HG03039 (cell line): ENCODE measurements at regions not wholly inside any gene's neighbourhood (a gene's known extent, or its start where the extent isn't known, plus 50 kb on each side); places are given as distances from the start of the nearest gene placed in this dataset.

Source experiments
- ATAC-seq: cut with Tn5 transposase; IDR thresholded peaks from one replicate; pipeline ENCODE4 v1.9.1; 2021; ENCODE audit warnings: mild to moderate bottlenecking, moderate library complexity; ENCODE audit not compliant: unreplicated experiment

GRCh38 chr14:101482066-101482465, 79.2 kb upstream of the DIO3 start:
- no peak for ATAC-seq

GRCh38 chr14:101483829-101484228, 77.5 kb upstream of the DIO3 start:
- no peak for ATAC-seq

GRCh38 chr14:101489092-101489760, 72.1 kb upstream of the DIO3 start:
- ATAC-seq, result no peak

GRCh38 chr14:101490771-101491170, 70.5 kb upstream of the DIO3 start:
- no peak for ATAC-seq

DNA sequence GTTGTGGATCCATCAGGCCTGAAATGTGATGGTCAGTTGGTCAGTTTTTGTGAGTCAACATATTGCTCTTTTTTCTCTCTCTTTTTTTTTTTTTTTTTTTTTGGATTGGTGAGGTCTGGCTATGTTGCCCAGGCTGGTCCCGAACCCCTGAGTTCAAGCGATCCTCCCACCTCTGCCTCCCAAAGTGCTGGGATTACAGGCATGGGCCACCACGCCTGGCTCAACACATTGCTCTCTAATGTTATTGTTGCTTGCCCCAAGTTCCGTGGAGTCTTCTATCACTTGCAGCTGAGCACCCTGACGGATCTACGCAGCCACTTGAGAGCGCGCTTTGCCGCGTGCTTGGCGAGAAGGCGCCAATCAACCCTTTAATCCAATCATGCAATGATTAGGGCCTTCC, 69.5 kb upstream of the DIO3 start:
- ATAC-seq, result no peak

- ATAC-seq, result no peak
Measured at GRCh38 chr14:101492716-101493115, 68.6 kb upstream of the DIO3 start.

DNA sequence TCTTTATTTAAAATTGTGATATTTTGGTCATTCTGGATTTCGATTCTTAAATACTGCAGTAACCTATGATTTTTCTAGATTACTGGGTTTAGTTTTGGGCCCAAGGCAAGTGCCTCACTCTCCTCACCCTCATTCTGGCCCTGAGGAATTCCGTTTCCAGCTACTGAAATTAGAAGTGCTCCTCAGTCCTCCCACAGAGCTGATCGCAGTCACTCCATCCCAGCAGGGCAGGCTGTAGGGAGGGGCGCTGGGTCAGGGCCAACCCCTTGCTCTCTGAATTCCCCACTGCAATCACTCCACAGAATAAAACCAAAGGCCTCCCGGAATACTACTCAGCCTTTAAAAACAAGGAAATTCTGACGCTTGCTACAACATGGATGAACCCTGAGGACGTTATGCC, 66.5 kb upstream of the DIO3 start:
- ATAC-seq, result no peak

- no peak for ATAC-seq
Measured at GRCh38 chr14:101495284-101495683, 66.0 kb upstream of the DIO3 start.

DNA sequence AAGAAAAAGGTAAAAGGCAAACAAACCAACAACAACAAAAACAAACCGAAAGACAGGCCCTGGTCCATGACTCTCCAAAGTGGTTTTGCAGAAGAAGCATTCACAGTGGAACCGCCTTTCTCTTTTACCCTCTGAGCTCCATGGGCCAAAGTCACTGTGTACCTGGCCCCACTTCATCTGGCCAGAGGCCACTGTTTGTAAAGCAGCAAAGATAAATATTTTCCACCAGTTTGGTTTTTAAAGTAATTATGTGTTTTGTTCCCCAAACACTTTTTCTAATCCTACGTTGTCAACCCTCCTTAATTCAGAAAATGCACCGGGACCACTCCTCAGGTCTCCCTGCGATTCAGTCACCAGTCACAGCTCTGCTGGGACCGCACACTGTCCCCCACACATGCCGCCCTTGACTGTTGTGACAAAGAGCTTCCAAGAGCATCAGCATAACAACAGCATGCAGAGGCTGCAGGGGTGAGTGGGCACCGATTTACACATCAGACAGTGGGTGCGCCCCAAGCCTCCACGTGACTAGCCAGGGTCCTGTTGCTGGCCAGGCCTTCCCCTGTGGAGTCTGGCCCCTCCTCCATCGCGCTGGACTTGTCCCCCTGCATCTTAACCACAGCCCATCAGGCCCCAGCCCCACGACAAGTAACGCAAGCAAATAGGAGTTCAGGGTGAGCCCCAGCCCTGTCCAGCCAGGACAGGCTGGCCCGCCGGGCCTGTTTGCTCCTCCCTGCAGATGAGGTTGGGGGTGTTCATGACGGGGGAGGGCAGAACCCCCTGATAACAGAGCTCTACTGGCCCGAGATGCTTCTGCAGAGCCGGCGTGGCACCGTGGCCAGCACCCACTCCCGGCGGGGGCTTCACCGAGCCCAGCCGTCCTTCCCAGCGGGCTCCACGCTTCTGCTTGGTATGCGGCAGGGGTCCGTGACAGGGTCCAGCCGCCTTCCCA, 65.2 kb upstream of the DIO3 start:
- no peak for ATAC-seq

DNA sequence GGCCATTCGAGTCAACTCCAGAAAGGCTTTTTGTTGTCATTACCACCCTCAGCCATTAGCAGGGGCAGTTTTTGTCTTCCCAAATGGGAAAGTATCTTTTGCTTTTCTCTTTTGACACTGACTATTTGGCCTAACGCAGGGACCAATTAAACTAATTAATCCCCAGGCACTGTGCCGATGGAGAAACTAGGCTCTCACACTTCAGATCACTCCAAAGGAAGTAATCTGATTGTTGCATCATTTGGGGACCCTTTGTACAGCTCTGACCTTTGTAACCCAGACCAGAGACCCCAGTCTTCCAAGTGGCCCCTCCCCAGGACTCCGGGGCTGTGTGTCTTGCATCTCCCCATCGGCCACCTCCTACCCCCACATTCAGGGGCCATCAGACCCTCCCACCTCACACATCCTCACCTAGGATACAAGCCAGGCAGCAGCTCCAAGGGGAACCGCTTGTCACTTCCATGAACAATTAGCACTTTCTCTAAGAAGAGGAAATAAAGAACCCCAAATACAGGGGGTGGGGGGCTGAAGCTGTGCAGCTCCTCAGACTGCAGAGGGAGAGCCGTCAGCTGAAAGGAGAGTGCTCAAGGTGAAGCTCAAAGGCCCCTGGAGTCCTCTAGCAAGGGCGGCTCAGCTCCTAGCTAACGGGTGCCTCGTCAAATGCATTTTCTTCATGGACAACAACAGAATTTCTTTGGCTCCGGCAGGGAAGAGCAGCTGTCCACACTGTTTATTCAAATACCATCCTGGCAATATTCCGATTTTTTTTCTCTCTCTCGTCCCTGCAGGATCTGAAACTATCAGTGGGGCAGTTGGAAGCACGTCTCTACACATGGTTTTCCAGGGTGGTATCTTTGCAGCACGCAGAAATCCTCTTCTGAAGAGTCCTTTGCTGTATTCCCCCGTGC, 64.3 kb upstream of the DIO3 start:
- ATAC-seq, result no peak

DNA sequence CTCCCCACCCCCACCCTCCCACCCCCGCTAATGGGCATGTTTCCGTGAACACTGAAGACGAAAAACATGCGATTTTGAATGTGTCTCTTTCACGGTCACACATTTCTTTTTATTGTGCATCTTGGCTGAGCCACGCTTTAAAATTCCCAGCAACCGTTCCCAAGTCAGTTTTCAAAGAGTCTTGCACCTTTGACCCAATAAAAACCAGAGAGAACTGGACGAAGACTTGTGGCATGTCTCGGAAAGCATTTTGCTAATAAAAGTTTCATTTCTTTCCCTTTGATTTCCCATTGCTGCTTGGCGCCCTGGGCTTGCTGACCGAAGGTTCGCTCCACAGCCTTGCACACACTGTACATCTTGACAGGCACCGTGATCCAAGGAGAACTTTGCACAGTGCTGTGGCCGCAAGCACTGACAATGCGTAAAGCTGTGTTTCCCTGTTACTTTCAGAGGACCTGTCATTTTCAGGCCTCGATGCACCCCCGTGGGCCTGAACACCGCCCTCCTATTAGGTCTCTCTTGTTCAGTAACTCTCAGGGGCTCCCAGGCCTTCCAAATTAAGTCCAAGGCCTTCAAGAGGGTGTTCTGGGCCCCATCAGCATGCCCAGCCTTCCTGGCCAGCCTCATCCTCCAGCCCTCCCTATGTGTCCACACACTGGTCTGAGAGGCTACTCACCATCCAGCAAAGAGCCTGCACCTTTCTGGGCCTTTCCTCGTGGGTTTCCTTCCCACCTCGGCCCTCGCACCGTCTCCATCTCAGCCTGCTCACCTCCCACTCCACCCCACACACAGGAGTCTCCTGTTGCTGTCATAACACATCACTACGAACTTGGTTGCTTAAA, 63.4 kb upstream of the DIO3 start:
- no peak for ATAC-seq

- ATAC-seq, result no peak
Measured at GRCh38 chr14:101498526-101498860, 62.8 kb upstream of the DIO3 start.

DNA sequence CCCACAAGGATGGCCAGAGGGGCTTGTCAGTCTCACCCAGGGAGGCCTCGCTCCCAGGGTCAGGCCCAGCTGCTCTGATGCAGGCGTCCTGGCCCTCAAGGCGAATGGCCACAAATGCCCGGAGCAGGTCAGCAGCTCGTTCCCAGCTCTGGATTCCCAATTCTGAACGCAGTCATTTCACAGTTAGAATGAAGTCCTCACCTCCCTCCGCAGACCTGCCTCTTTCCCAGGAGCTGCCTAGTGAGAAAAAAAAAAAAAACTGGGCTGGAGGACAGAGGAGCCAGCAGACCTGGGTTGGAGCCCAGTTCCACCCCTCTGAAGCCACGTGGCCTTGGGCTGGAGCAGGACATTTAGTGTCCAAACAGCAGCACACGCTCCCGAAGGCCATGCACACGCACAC, 62.2 kb upstream of the DIO3 start:
- no peak for ATAC-seq

GRCh38 chr14:101499513-101499912, 61.8 kb upstream of the DIO3 start:
- no peak for ATAC-seq

DNA sequence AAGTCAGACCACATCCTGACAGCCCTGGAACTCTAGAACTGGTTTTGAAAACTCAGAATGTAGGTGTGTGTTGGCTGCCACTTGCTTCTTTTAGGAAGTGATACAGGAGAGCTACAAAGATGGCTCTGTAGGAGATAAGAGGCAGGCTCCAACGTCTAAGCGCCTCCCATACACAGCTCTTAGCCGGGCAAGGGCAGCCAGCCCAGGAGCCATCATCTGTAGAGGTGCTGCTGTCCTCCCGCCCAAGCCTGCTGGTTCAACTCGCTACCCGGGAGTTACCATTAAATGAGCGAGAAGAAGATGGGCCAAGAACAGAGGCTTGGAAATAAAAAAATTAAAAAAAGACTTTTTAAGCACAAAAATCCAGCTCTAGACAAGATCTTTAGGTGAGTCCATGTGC, 61.2 kb upstream of the DIO3 start:
- no peak for ATAC-seq

DNA sequence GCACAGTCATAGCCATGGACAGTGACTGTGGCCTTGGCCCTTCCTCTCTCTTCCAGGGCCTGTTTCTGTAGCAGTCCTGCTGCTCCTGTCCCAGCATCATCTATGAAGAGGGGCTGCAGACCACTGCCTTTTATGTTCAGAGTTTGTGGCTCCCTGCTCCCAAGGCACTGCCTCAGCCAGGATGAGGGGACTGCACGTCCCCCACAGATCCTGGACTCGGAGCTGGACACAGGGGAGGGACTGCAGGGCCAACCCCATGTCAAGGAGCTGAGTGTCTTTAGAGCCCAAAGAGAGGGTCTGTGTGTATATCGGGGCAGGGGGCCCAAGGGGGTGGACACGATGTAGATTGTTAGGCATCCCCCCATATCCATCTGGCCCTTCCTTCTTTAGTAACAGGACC, 60.6 kb upstream of the DIO3 start:
- no peak for ATAC-seq

- no peak for ATAC-seq
Measured at GRCh38 chr14:101501341-101501740, 60.0 kb upstream of the DIO3 start.

- no peak for ATAC-seq
Measured at GRCh38 chr14:101501858-101502615, 59.3 kb upstream of the DIO3 start.

DNA sequence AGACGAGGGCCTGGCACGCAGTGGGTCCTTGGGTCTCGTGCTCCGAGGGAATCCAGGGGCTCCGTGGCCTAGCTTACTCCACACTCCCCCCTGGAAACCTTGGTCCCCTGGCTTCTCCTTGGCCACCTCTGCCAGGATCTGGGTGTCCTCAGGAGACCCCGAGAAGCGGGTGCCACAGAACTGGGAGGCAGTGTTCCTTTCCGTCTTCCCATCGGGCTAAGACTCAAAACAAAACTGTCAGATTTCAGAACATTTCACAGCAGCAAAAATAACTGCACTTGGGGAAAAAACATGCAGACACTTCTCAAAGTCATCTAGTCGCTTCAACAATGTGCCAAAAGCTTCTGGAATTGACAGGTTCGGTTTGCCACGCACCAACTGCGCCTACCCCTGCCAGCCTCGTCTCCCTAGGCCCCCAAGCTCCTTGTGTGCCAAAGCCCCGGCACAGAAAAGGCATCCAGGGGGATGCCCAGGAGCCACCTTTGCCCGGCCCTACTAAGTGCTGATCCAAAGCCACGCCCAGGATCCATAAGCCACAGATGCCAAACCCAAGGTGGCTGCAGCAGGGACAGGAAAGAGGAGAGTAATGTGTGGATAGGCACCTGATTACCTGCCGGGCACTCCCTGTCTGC, 58.4 kb upstream of the DIO3 start:
- ATAC-seq, result no peak
